ENCODE measurements at regions not wholly inside any gene's neighbourhood (a gene's known extent, or its start where the extent isn't known, plus 50 kb on each side); places are given as distances from the start of the nearest gene placed in this dataset.

- no peak for TF ChIP-seq EZH2 (IDR thresholded peaks at IDR 0.05)
- TF ChIP-seq CTCF (IDR thresholded peaks at IDR 0.05 in 2 of 3, conservative IDR thresholded peaks at IDR 0.05 in 1 of 3; ENCODE audit: borderline replicate concordance in 1 of 3, insufficient read depth in 1 of 3, low read depth in 2 of 3, low read length in 2 of 3), result no peak
- TF ChIP-seq CBX3 (IDR thresholded peaks at IDR 0.05; ENCODE audit: low read depth), result no peak
- no peak for TF ChIP-seq POLR2AphosphoS5 (IDR thresholded peaks at IDR 0.05; ENCODE audit: low read depth, low read length)
- no peak for TF ChIP-seq POLR2A (IDR thresholded peaks at IDR 0.05; ENCODE audit: borderline replicate concordance, extremely low read depth, insufficient read depth, insufficient read length)
- no peak for TF ChIP-seq ZNF274 (IDR thresholded peaks at IDR 0.05; ENCODE audit: low read depth, low read length)
- TF ChIP-seq RAD21 (IDR thresholded peaks at IDR 0.05; ENCODE audit: low read depth), result no peak
- TF ChIP-seq ELF1 (IDR thresholded peaks at IDR 0.05; ENCODE audit: borderline replicate concordance, low read depth), result no peak
- no peak for TF ChIP-seq MAX (IDR thresholded peaks at IDR 0.05)
- no peak for TF ChIP-seq EZH2phosphoT487 (IDR thresholded peaks at IDR 0.05; ENCODE audit: borderline replicate concordance)
- no peak for TF ChIP-seq SP1 (IDR thresholded peaks at IDR 0.05; ENCODE audit: low read depth)
- no peak for TF ChIP-seq YY1 (IDR thresholded peaks at IDR 0.05; ENCODE audit: extremely low read depth, insufficient replicate concordance, low read depth, low read length)
These were observed 197.4 kb upstream of the ZNF536 start for GRCh38 chr19:30174791-30175190.
